ENCODE measurements at regions not wholly inside any gene's neighbourhood (a gene's known extent, or its start where the extent isn't known, plus 50 kb on each side); places are given as distances from the start of the nearest gene placed in this dataset.
A peak's percentile ranks its signal among the peaks of the same experiment; 100 is the strongest.
"Not testable (repeated sequence)": the region's sequence is repeated elsewhere in the genome, so short reads cannot be mapped to it uniquely, and the experiment has no call there.

- Histone ChIP-seq H2BK15ac (replicated peaks; ENCODE audit: low read depth) (no peak overlapping the region), H2BK120ac (ENCODE audit: low read depth, low read length) (no peak overlapping the region), H4K8ac (ENCODE audit: low read depth, low read length) (no peak overlapping the region), H2AK5ac (ENCODE audit: low read length) (no peak overlapping the region), H3K4ac (ENCODE audit: low read depth, low read length) (no peak overlapping the region), H3K79me2 (ENCODE audit: control insufficient read depth, insufficient read depth, low read length) (no peaks in the 10 kb centered on the region), H3K4me2 (ENCODE audit: low read length) (no peak overlapping the region), H4K5ac (ENCODE audit: low read length) (no peak overlapping the region), H2BK5ac (ENCODE audit: low read length) (no peak overlapping the region), H3K9ac (ENCODE audit: low read length) (no peak overlapping the region), H3K27me3 (ENCODE audit: insufficient read depth, low read length, poor library complexity) (no peaks in the 10 kb centered on the region), H3K4me1 (ENCODE audit: control insufficient read depth, low read depth, low read length) (no peaks in the 10 kb centered on the region), H3K27ac (ENCODE audit: low read depth, low read length) (no peak overlapping the region), H3K56ac (ENCODE audit: low read length) (no peak overlapping the region), H3K36me3 (ENCODE audit: control insufficient read depth, insufficient read depth, low read length) (no peaks in the 10 kb centered on the region), H3K18ac (ENCODE audit: low read length) (no peak overlapping the region), H3K79me1 (ENCODE audit: low read length) (no peaks in the 10 kb centered on the region), H3K23ac (ENCODE audit: low read length) (no peak overlapping the region), H3K4me3 (ENCODE audit: low read length) (no peak overlapping the region)
- no peak for DNase-seq
- no CpG with 5 or more reads among the region's 6 CpGs for WGBS (ENCODE audit: extremely low coverage, insufficient coverage, low lambda C conversion rate)
These were observed 116.7 kb upstream of the NEK6 start for GRCh38 chr9:124140941-124141568.

GRCh38 chr9:124144561-124145123 is 113.1 kb upstream of the NEK6 start:
- not testable (repeated sequence) for H3K27me3 ChIP-seq (ENCODE audit: insufficient read depth, low read length, poor library complexity); H3K27ac ChIP-seq (ENCODE audit: low read depth, low read length); H3K56ac ChIP-seq (ENCODE audit: low read length); H3K9ac ChIP-seq (ENCODE audit: low read length); H3K4me2 ChIP-seq (ENCODE audit: low read length); H3K18ac ChIP-seq (ENCODE audit: low read length); H3K4me3 ChIP-seq (ENCODE audit: low read length); H2BK5ac ChIP-seq (ENCODE audit: low read length); H3K4me1 ChIP-seq (ENCODE audit: control insufficient read depth, low read depth, low read length); H3K36me3 ChIP-seq (ENCODE audit: control insufficient read depth, insufficient read depth, low read length); H2BK120ac ChIP-seq (ENCODE audit: low read depth, low read length); H3K79me2 ChIP-seq (ENCODE audit: control insufficient read depth, insufficient read depth, low read length); H2AK5ac ChIP-seq (ENCODE audit: low read length); H3K4ac ChIP-seq (ENCODE audit: low read depth, low read length); H3K23ac ChIP-seq (ENCODE audit: low read length); H3K79me1 ChIP-seq (ENCODE audit: low read length); H4K5ac ChIP-seq (ENCODE audit: low read length); H2BK15ac ChIP-seq (replicated peaks; ENCODE audit: low read depth)
- peak overlapping the region; percentile 65 for H4K8ac ChIP-seq (ENCODE audit: low read depth, low read length)
- WGBS (ENCODE audit: extremely low coverage, insufficient coverage, low lambda C conversion rate): no CpG with 5 or more reads among the region's 10 CpGs
- DNase-seq: peak; percentile 98

DNA sequence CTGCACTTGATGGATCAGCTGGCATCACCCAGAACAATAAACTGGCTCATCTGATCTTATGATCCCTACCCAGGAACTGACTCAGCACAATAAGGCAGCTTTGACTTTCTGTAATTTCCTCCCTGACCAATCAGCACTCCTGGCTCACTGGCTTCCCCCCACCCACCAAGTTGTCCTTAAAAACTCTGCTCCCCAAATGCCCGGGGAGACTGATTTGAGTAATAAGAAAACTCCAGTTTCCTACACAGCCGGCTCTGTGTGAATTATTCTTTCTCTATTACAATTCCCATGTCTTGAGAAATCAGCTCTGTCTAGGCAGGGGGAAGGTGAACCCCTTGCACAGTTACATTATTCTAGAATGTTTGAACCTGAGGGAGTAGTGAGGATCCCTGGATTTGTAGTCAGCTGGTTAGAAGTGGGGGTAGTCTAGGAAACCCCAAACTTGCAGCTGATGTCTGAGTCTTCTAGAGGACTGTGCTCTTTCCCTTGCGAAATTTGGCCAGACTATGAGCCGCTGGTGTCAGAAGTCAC is 111.7 kb upstream of the NEK6 start:
- no peak overlapping the region for H3K18ac ChIP-seq (ENCODE audit: low read length)
- H4K5ac ChIP-seq (ENCODE audit: low read length): no peak overlapping the region
- H3K56ac ChIP-seq (ENCODE audit: low read length): no peak overlapping the region
- no peaks in the 10 kb centered on the region for H3K36me3 ChIP-seq (ENCODE audit: control insufficient read depth, insufficient read depth, low read length)
- no peak overlapping the region for H3K27ac ChIP-seq (ENCODE audit: low read depth, low read length)
- H3K27me3 ChIP-seq (ENCODE audit: insufficient read depth, low read length, poor library complexity): no peaks in the 10 kb centered on the region
- no peak overlapping the region for H3K9ac ChIP-seq (ENCODE audit: low read length)
- H2AK5ac ChIP-seq (ENCODE audit: low read length): no peak overlapping the region
- no CpG with 5 or more reads among the region's 4 CpGs for WGBS (ENCODE audit: extremely low coverage, insufficient coverage, low lambda C conversion rate)
- no peak overlapping the region for H2BK15ac ChIP-seq (replicated peaks; ENCODE audit: low read depth)
- H3K4ac ChIP-seq (ENCODE audit: low read depth, low read length): no peak overlapping the region
- no peak for DNase-seq
- H2BK5ac ChIP-seq (ENCODE audit: low read length): no peak overlapping the region
- no peak overlapping the region for H3K4me2 ChIP-seq (ENCODE audit: low read length)
- H3K79me2 ChIP-seq (ENCODE audit: control insufficient read depth, insufficient read depth, low read length): no peaks in the 10 kb centered on the region
- H2BK120ac ChIP-seq (ENCODE audit: low read depth, low read length): no peak overlapping the region
- no peak overlapping the region for H4K8ac ChIP-seq (ENCODE audit: low read depth, low read length)
- no peak overlapping the region for H3K4me3 ChIP-seq (ENCODE audit: low read length)
- H3K23ac ChIP-seq (ENCODE audit: low read length): no peak overlapping the region
- H3K79me1 ChIP-seq (ENCODE audit: low read length): no peaks in the 10 kb centered on the region
- H3K4me1 ChIP-seq (ENCODE audit: control insufficient read depth, low read depth, low read length): no peaks in the 10 kb centered on the region

GRCh38 chr9:124149992-124150391 is 107.8 kb upstream of the NEK6 start:
- no peak overlapping the region for H4K5ac ChIP-seq (ENCODE audit: low read length)
- no peak overlapping the region for H2BK5ac ChIP-seq (ENCODE audit: low read length)
- no peaks in the 10 kb centered on the region for H3K4me1 ChIP-seq (ENCODE audit: control insufficient read depth, low read depth, low read length)
- no peak overlapping the region for H3K9ac ChIP-seq (ENCODE audit: low read length)
- no peak overlapping the region for H3K56ac ChIP-seq (ENCODE audit: low read length)
- no peak overlapping the region for H3K23ac ChIP-seq (ENCODE audit: low read length)
- H3K4me2 ChIP-seq (ENCODE audit: low read length): no peak overlapping the region
- no peaks in the 10 kb centered on the region for H3K27me3 ChIP-seq (ENCODE audit: insufficient read depth, low read length, poor library complexity)
- no peak overlapping the region for H2AK5ac ChIP-seq (ENCODE audit: low read length)
- H3K4ac ChIP-seq (ENCODE audit: low read depth, low read length): no peak overlapping the region
- H3K27ac ChIP-seq (ENCODE audit: low read depth, low read length): no peak overlapping the region
- H2BK15ac ChIP-seq (replicated peaks; ENCODE audit: low read depth): no peak overlapping the region
- H3K79me2 ChIP-seq (ENCODE audit: control insufficient read depth, insufficient read depth, low read length): no peaks in the 10 kb centered on the region
- H4K8ac ChIP-seq (ENCODE audit: low read depth, low read length): no peak overlapping the region
- no CpG with 5 or more reads among the region's 1 CpG for WGBS (ENCODE audit: extremely low coverage, insufficient coverage, low lambda C conversion rate)
- H2BK120ac ChIP-seq (ENCODE audit: low read depth, low read length): no peak overlapping the region
- H3K79me1 ChIP-seq (ENCODE audit: low read length): no peaks in the 10 kb centered on the region
- H3K36me3 ChIP-seq (ENCODE audit: control insufficient read depth, insufficient read depth, low read length): no peaks in the 10 kb centered on the region
- no peak overlapping the region for H3K18ac ChIP-seq (ENCODE audit: low read length)
- DNase-seq: peak; percentile 61
- H3K4me3 ChIP-seq (ENCODE audit: low read length): no peak overlapping the region

DNA sequence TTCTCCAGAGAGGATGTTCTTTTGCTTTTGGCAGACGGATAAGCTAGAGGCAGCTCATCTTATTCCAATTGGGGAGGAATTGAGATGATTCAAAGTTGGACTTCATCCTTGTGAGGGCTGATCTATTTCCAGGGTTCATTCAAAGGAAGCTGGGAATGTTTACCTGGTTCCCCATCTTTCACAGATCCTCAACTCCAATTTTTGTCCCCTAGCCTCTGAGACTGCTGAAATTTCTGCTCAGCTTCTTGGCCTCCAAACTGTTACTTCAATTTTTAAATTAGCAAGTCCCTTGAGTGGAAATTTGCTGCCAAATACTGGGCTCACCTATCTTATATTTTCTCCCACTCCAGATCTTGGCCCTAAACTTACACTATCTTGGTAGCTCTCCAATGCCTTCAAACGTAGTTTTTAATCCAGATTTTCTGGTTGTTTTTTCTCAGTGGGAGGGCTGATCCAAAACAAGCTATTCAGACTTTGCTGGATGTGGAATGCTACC is 93.9 kb upstream of the NEK6 start:
- no CpG with 5 or more reads among the region's 2 CpGs for WGBS (ENCODE audit: extremely low coverage, insufficient coverage, low lambda C conversion rate)
- H3K27me3 ChIP-seq (ENCODE audit: insufficient read depth, low read length, poor library complexity): no peaks in the 10 kb centered on the region
- no peak overlapping the region for H3K56ac ChIP-seq (ENCODE audit: low read length)
- H3K4me1 ChIP-seq (ENCODE audit: control insufficient read depth, low read depth, low read length): no peaks in the 10 kb centered on the region
- H3K9ac ChIP-seq (ENCODE audit: low read length): no peak overlapping the region
- H3K79me2 ChIP-seq (ENCODE audit: control insufficient read depth, insufficient read depth, low read length): no peaks in the 10 kb centered on the region
- no peak for DNase-seq
- no peak overlapping the region for H3K27ac ChIP-seq (ENCODE audit: low read depth, low read length)
- H4K8ac ChIP-seq (ENCODE audit: low read depth, low read length): no peak overlapping the region
- H2BK120ac ChIP-seq (ENCODE audit: low read depth, low read length): no peak overlapping the region
- H2BK5ac ChIP-seq (ENCODE audit: low read length): no peak overlapping the region
- no peaks in the 10 kb centered on the region for H3K79me1 ChIP-seq (ENCODE audit: low read length)
- no peak overlapping the region for H4K5ac ChIP-seq (ENCODE audit: low read length)
- H2BK15ac ChIP-seq (replicated peaks; ENCODE audit: low read depth): no peak overlapping the region
- H3K4me3 ChIP-seq (ENCODE audit: low read length): no peak overlapping the region
- no peak overlapping the region for H2AK5ac ChIP-seq (ENCODE audit: low read length)
- no peaks in the 10 kb centered on the region for H3K36me3 ChIP-seq (ENCODE audit: control insufficient read depth, insufficient read depth, low read length)
- H3K18ac ChIP-seq (ENCODE audit: low read length): no peak overlapping the region
- no peak overlapping the region for H3K23ac ChIP-seq (ENCODE audit: low read length)
- H3K4ac ChIP-seq (ENCODE audit: low read depth, low read length): no peak overlapping the region
- no peak overlapping the region for H3K4me2 ChIP-seq (ENCODE audit: low read length)
